C4-2B (cell line): ENCODE measurements at regions not wholly inside any gene's neighbourhood (a gene's known extent, or its start where the extent isn't known, plus 50 kb on each side); places are given as distances from the start of the nearest gene placed in this dataset.

ENCODE experiments used
- ZFX ChIP-seq: fragments of 450-650 bp; IDR thresholded peaks from 2 replicates; pipeline ENCODE4 v1.6.1; 2017
- TF ChIP-seq, protein P1 (sequence below): fragments of 450-650 bp; conservative IDR thresholded peaks from 2 replicates; pipeline ENCODE4 v1.5.1; 2017; ENCODE audit warnings: mild to moderate bottlenecking

DNA sequence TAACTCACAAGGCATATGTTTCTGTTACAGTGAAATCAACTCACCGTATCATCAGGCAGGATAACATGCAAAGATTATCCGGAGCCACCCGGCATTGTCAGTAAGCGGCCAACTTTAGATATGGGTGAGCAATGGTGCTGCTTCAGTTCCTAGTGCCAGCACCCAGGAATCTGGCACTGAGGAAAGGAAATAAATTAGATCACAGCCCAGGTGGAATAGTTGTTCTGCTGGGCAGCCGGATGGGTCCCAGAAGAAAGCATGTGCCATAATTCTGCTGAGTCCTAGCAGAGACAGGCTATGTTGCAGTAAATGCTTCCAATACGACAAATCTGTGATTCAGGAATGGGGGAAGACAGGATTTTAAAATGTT lies 183.6 kb upstream of the SPTLC3 start:
- TF ChIP-seq, protein P1, sequence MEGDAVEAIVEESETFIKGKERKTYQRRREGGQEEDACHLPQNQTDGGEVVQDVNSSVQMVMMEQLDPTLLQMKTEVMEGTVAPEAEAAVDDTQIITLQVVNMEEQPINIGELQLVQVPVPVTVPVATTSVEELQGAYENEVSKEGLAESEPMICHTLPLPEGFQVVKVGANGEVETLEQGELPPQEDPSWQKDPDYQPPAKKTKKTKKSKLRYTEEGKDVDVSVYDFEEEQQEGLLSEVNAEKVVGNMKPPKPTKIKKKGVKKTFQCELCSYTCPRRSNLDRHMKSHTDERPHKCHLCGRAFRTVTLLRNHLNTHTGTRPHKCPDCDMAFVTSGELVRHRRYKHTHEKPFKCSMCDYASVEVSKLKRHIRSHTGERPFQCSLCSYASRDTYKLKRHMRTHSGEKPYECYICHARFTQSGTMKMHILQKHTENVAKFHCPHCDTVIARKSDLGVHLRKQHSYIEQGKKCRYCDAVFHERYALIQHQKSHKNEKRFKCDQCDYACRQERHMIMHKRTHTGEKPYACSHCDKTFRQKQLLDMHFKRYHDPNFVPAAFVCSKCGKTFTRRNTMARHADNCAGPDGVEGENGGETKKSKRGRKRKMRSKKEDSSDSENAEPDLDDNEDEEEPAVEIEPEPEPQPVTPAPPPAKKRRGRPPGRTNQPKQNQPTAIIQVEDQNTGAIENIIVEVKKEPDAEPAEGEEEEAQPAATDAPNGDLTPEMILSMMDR, result no peak
- no peak for TF ChIP-seq ZFX
